ENCODE measurements at regions not wholly inside any gene's neighbourhood (a gene's known extent, or its start where the extent isn't known, plus 50 kb on each side); places are given as distances from the start of the nearest gene placed in this dataset.

DNA sequence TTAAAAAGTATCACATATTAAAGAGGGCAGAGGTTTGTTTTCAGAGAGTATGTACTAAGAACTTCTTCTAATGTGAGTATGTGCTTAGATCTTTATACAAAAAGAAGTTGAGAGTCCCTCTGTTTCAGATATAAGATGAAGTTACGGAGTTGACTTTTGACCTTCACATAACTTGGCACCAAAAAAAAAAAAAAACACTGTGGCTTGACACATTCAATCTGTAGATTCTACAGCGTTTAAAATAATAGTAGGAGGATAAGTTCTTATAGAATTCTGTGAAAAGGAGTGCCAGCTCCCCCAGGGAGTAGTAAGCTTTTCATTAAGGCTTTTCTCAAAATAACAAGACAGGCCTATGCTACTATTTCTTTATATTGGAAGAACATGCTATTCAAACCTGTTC, 105.4 kb upstream of the LRP1B start:
- Mint-ChIP-seq H3K4me1 (ENCODE audit: low read depth) (no peaks in the 10 kb centered on the region), H3K4me3 (no peak overlapping the region), H3K9me3 (peaks cover 0 to 2% of the 10 kb centered on the region in 2 donors), H3K27me3 (ENCODE audit: low read depth) (no peaks in the 10 kb centered on the region), H3K27ac (no peak overlapping the region), H3K36me3 (ENCODE audit: insufficient read depth in 2 of 2) (no peaks in the 10 kb centered on the region)
- ATAC-seq (replicated peaks in 1 of 2) (no peak), DNase-seq (no peak)

DNA sequence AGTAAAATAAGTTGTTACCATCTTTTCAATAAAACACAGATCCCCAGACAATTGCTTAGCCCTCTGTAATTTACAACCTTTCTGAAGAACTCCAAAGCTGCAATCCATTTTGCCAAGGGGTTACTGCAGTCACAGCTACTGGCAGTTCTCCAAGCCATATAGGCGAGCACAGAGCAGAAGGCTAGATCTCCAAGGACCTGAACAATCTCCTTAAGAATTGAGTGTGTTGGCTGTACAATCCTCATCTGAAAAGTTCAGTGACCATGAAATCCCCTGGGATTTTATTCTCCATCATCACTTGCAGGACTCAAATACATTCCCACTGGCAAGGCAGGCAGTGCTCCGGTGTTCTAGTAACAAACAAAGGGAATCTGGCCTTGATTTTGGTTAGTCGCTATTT, 103.9 kb upstream of the LRP1B start:
- Mint-ChIP-seq H3K36me3 (ENCODE audit: insufficient read depth in 2 of 2) (no peaks in the 10 kb centered on the region), H3K27ac (no peak overlapping the region), H3K27me3 (ENCODE audit: low read depth) (no peaks in the 10 kb centered on the region), H3K4me1 (ENCODE audit: low read depth) (no peaks in the 10 kb centered on the region), H3K4me3 (no peak overlapping the region), H3K9me3 (peaks cover 0 to 2% of the 10 kb centered on the region in 2 donors)
- no peak for ATAC-seq (replicated peaks in 1 of 2)
- no peak for DNase-seq

DNA sequence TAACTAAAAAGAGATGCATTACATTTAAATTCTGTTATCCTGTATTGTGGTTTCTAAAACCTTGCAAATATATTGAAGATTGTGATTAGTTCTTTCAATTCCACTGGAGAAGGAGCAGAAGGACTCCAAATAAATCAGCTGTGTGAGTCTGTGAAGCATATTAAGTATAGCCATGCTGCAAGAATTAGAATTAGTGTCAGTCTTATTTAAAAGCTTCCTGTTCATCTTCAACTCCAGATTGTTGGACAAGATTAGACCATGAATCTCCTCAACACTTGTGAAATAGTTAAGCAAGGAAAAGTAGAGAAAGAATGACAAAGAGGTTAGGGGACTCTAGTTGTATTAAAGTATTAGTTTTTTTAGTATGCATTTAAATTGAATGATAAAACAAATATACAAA, 92.5 kb upstream of the LRP1B start:
- no peak overlapping the region for H3K27ac Mint-ChIP-seq
- H3K9me3 Mint-ChIP-seq, result peaks cover under 1 to 5% of the 10 kb centered on the region in 2 donors
- H3K36me3 Mint-ChIP-seq (ENCODE audit: insufficient read depth in 2 of 2), result no peaks in the 10 kb centered on the region
- H3K4me1 Mint-ChIP-seq (ENCODE audit: low read depth), result no peaks in the 10 kb centered on the region
- H3K4me3 Mint-ChIP-seq, result no peak overlapping the region
- DNase-seq (no peak), ATAC-seq (replicated peaks in 1 of 2) (no peak)
- H3K27me3 Mint-ChIP-seq (ENCODE audit: low read depth), result no peaks in the 10 kb centered on the region

DNA sequence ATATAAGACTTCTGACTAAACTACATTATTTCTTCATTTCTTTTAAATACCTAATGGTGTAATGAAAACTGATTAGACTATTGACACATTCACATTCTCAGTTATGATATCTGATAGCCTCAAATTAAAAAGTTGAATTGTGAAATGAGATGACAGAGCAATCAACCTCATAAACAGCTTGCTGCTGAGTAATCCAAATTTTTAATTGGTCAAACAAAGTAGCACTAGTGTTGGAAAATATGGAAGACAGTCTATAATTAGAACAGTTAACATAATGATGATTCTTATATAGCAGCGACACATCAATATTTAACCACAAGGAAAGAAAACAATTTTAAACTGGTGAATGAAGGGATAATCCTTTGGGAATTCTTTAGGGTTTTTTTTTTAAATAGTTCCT, 91.9 kb upstream of the LRP1B start:
- no peaks in the 10 kb centered on the region for H3K4me1 Mint-ChIP-seq (ENCODE audit: low read depth)
- ATAC-seq (replicated peaks in 1 of 2), result no peak
- H3K27ac Mint-ChIP-seq, result no peak overlapping the region
- H3K9me3 Mint-ChIP-seq, result peaks cover 2 to 6% of the 10 kb centered on the region in 2 donors
- H3K36me3 Mint-ChIP-seq (ENCODE audit: insufficient read depth in 2 of 2), result no peaks in the 10 kb centered on the region
- no peak overlapping the region for H3K4me3 Mint-ChIP-seq
- H3K27me3 Mint-ChIP-seq (ENCODE audit: low read depth), result no peaks in the 10 kb centered on the region
- no peak for DNase-seq

DNA sequence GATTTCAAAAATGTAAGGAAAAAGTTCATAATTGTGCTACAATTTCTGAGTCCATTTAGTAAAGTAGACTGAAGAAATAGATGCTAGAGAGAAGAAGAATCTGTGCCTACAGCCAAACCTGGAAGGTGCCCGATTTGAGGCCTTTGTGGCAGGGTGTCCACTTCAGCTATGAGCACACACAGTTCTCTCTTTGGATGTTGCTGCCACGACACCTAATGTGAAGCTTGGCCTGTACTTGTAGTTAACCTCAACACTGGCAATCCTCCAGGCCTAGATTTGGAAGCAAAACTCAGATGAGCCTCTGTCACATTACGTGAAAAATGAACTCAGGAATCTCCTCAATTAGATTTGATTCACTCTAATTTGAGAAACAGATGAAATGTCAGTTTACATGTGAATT, 90.1 kb upstream of the LRP1B start:
- Mint-ChIP-seq H3K27ac (no peak overlapping the region), H3K4me3 (no peak overlapping the region), H3K36me3 (ENCODE audit: insufficient read depth in 2 of 2) (no peaks in the 10 kb centered on the region), H3K4me1 (ENCODE audit: low read depth) (no peaks in the 10 kb centered on the region), H3K27me3 (ENCODE audit: low read depth) (no peaks in the 10 kb centered on the region), H3K9me3 (peaks cover 2 to 11% of the 10 kb centered on the region in 2 donors)
- DNase-seq (no peak), ATAC-seq (replicated peaks in 1 of 2) (no peak)

DNA sequence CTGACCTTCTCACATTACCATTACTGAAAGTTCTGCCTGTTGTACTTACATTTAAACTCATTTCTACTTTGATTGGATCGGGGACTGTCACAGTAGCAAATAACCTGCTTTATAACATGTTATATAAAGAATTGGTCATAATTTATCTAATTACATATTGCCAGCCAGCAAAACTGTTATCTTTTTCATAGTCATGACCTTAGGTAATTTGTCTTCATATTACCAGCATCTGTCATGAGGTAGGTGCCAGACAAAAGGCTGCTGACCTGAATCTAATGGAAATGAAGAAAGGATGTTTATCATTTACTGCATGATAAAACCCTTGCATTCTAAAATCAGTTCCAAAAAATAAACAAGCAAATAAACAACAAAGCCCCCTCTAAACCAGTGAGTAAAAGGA, 89.4 kb upstream of the LRP1B start:
- Mint-ChIP-seq H3K27me3 (ENCODE audit: low read depth) (no peaks in the 10 kb centered on the region), H3K9me3 (peaks cover 1 to 11% of the 10 kb centered on the region in 2 donors), H3K4me1 (ENCODE audit: low read depth) (no peaks in the 10 kb centered on the region), H3K4me3 (no peak overlapping the region), H3K27ac (no peak overlapping the region), H3K36me3 (ENCODE audit: insufficient read depth in 2 of 2) (no peaks in the 10 kb centered on the region)
- ATAC-seq (replicated peaks in 1 of 2) (no peak), DNase-seq (no peak)

DNA sequence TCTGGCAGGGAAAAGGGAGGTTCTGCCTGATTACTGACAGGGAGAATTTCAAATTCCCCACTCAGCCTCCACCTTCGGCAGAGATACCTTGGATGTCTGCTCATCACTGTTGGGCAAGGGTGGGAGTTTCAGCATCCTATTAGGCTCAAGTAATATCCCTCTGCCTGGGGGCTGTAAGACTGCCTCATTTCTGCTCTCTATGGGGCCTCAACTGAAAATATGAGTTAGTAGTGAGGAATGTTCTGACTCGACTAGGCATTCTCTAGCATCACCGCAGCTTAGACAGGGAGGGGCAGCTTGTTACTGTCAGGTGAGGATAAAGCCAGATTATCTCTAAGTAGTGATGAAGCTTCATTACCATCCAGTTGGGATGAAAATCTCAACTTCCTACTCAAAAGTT, 87.7 kb upstream of the LRP1B start:
- no peak overlapping the region for H3K27ac Mint-ChIP-seq
- ATAC-seq (replicated peaks in 1 of 2), result no peak
- no peaks in the 10 kb centered on the region for H3K4me1 Mint-ChIP-seq (ENCODE audit: low read depth)
- no peaks in the 10 kb centered on the region for H3K27me3 Mint-ChIP-seq (ENCODE audit: low read depth)
- peaks cover 1 to 11% of the 10 kb centered on the region in 2 donors for H3K9me3 Mint-ChIP-seq
- no peaks in the 10 kb centered on the region for H3K36me3 Mint-ChIP-seq (ENCODE audit: insufficient read depth in 2 of 2)
- DNase-seq, result no peak
- no peak overlapping the region for H3K4me3 Mint-ChIP-seq

DNA sequence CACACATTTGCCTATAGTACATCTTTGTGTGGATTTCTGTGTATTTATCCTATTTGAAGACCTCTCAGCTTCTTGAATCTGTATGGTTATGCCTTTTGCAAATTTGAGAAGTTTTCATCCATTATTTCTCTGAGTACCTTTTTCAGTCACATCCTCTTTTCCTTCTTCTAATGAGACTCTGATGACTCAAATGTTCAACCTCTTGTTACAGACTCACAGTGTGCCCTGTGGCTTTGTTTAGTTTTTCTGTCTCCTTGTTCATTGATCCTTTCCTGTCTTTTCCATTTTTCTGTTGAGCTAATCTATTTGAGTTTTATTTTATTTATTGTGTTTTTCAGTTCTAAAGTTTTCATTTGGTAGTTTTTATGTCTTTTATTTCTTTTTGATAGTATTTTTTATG, 87.0 kb upstream of the LRP1B start:
- H3K4me3 Mint-ChIP-seq, result no peak overlapping the region
- DNase-seq (no peak), ATAC-seq (replicated peaks in 1 of 2) (no peak)
- H3K36me3 Mint-ChIP-seq (ENCODE audit: insufficient read depth in 2 of 2), result no peaks in the 10 kb centered on the region
- no peaks in the 10 kb centered on the region for H3K4me1 Mint-ChIP-seq (ENCODE audit: low read depth)
- H3K27me3 Mint-ChIP-seq (ENCODE audit: low read depth), result no peaks in the 10 kb centered on the region
- H3K9me3 Mint-ChIP-seq, result peaks cover 3 to 11% of the 10 kb centered on the region in 2 donors
- H3K27ac Mint-ChIP-seq, result no peak overlapping the region

DNA sequence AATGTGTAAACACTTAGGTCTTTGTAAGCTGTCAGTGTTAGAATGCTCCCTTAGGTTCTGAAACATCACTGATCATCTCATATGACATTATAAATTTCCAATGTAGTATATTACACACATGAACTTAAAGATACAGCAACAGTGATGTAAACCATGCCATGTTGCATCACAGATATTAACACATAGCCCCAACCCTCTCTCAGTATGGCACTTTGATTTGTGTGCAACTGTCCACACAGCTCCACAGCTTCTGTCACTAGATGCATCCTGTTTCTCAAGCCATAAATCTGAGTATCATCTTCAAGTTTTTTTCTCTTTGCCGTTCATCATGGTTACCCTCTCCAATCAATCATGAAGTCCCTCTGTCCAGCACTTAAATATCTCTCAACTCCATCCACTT, 69.2 kb upstream of the LRP1B start:
- DNase-seq, result no peak

DNA sequence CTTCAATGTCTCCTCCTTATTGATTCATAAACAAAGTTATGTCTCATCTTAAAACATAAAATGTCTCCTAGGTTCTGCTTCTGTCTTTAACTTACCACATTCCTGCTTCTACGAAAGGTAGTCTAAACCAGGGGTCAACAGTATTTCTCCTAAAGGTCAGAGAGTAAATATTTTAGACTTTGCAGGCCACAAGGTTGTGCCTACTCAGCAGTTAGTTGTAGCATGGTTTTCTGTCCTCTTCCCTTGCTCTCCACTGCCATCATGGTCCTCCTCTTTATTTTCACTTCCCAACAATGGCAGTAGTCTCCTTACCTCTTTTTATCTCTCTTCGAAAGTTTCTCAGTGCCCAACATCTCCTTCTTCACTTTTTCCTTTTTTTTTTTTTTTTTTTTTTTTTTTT, 68.3 kb upstream of the LRP1B start:
- peaks cover 17 to 19% of the 10 kb centered on the region in 2 donors for H3K9me3 Mint-ChIP-seq
- H3K4me1 Mint-ChIP-seq (ENCODE audit: low read depth), result no peaks in the 10 kb centered on the region
- ATAC-seq (replicated peaks in 1 of 2) (no peak), DNase-seq (no peak)
- H3K27me3 Mint-ChIP-seq (ENCODE audit: low read depth), result no peaks in the 10 kb centered on the region
- H3K4me3 Mint-ChIP-seq, result no peak overlapping the region
- no peak overlapping the region for H3K27ac Mint-ChIP-seq
- peaks cover 0 to 1% of the 10 kb centered on the region in 2 donors for H3K36me3 Mint-ChIP-seq (ENCODE audit: insufficient read depth in 2 of 2)

More for the DNA sequence above, 69.2 kb upstream of the LRP1B start:
- Mint-ChIP-seq H3K36me3 (ENCODE audit: insufficient read depth in 2 of 2) (peaks cover 0 to 1% of the 10 kb centered on the region in 2 donors), H3K9me3 (peaks cover 14 to 15% of the 10 kb centered on the region in 2 donors), H3K27me3 (ENCODE audit: low read depth) (no peaks in the 10 kb centered on the region), H3K4me1 (ENCODE audit: low read depth) (no peaks in the 10 kb centered on the region), H3K27ac (no peak overlapping the region), H3K4me3 (no peak overlapping the region)
- no peak for ATAC-seq (replicated peaks in 1 of 2)

DNA sequence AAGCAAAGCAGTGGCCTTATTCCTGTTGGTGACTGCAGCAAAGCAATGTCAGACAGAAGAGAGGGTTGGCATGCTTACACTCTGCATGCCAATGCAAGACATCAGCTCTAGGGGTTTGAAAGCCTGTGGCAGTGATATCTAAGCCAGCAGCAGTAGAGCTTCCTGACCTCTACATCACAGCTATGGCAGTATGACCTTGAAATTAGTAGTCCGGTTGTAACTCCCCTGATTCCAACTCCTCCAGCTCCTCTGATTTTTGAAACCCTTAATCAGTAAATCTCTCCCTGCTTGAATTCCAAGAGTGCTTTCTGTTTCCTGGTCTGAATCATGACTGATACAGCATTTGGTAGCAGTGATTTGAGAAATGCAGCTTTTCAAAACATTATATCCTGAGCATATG, 60.0 kb upstream of the LRP1B start:
- no peak overlapping the region for H3K4me3 Mint-ChIP-seq
- H3K4me1 Mint-ChIP-seq (ENCODE audit: low read depth), result no peaks in the 10 kb centered on the region
- peaks cover 6 to 9% of the 10 kb centered on the region in 2 donors for H3K9me3 Mint-ChIP-seq
- H3K27me3 Mint-ChIP-seq (ENCODE audit: low read depth), result no peaks in the 10 kb centered on the region
- DNase-seq (no peak), ATAC-seq (replicated peaks in 1 of 2) (no peak)
- no peaks in the 10 kb centered on the region for H3K36me3 Mint-ChIP-seq (ENCODE audit: insufficient read depth in 2 of 2)
- H3K27ac Mint-ChIP-seq, result no peak overlapping the region

DNA sequence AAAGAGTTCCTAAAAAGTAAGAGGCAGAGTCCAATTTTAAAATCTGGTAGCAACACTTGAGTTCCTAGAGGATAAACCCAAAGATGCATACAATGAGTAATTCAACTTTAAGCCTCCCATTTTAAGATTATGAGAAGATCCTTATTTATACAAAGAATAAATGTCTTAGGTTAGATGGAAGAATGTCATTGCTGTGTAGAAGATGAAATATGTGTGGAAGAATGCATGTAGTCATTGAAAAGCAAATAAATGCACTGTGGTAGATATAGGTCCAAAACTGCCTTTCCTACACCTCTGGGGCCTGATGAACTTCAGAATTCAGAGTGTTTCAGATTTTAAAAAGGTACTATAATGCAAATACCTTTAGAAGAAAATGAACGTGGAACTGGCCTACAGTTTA, 58.7 kb upstream of the LRP1B start:
- peaks cover 2 to 4% of the 10 kb centered on the region in 2 donors for H3K9me3 Mint-ChIP-seq
- ATAC-seq (replicated peaks in 1 of 2) (no peak), DNase-seq (no peak)
- H3K4me3 Mint-ChIP-seq, result no peak overlapping the region
- H3K27me3 Mint-ChIP-seq (ENCODE audit: low read depth), result no peaks in the 10 kb centered on the region
- H3K4me1 Mint-ChIP-seq (ENCODE audit: low read depth), result no peaks in the 10 kb centered on the region
- H3K27ac Mint-ChIP-seq, result no peak overlapping the region
- H3K36me3 Mint-ChIP-seq (ENCODE audit: insufficient read depth in 2 of 2), result no peaks in the 10 kb centered on the region

DNA sequence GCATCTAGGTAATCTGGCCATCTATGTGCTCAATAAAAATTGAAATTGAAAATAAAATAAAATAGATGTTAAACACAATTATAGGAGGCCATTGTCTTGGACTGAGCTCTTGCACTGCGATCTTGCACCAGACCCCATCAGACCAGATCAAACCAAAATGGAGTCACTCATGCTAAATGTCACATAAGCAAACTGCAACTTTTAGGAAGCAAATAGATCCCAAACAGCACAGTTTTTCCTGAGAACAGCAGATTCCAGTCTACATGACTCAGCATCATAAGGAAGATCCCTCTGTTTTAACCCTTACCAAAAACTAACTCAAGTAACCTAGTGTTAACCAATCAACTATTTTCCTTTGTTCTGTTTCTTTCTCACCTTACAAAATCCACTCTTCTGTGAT, 57.7 kb upstream of the LRP1B start:
- Mint-ChIP-seq H3K27me3 (ENCODE audit: low read depth) (no peaks in the 10 kb centered on the region), H3K27ac (no peak overlapping the region), H3K4me3 (no peak overlapping the region), H3K9me3 (peaks cover 2 to 4% of the 10 kb centered on the region in 2 donors), H3K36me3 (ENCODE audit: insufficient read depth in 2 of 2) (no peaks in the 10 kb centered on the region), H3K4me1 (ENCODE audit: low read depth) (no peaks in the 10 kb centered on the region)
- ATAC-seq (replicated peaks in 1 of 2) (no peak), DNase-seq (no peak)

DNA sequence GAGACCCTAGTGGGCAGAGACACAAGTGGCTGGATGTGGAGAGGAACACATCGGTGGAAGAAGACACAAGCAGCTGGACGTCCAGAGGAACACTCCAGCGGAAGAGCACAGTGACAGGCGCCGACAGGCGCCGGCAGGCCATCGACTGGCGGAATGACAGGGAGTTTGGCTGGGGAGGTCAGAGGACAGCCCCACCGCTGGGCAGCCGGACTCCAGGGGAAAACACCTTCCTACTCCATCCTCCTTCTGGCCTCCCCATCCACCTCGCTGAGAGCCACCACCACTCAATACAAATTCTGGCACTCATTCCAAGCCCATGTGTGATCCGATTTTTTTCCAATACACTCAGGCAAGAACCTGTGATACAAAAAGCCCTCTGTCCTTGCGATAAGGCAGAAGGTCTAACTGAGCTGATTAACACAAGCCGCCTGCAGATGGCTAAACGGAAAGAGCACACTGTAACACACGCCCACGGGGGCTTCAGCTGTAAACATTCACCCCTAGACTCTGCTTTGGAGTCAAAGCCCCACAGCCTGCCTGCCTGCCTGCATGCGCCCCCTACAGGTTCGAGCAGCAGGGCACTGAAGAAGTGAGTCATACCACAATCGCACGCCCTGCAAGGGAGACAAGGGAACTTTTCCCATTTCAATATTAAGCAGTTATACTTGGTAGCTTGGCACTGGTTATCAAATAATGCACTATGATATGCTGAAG, 50.2 kb upstream of the LRP1B start:
- Mint-ChIP-seq H3K36me3 (ENCODE audit: insufficient read depth in 2 of 2) (peaks cover 0 to 3% of the 10 kb centered on the region in 2 donors), H3K27ac (no peak overlapping the region), H3K27me3 (ENCODE audit: low read depth) (no peaks in the 10 kb centered on the region), H3K4me3 (no peak overlapping the region), H3K9me3 (peaks cover 5 to 6% of the 10 kb centered on the region in 2 donors), H3K4me1 (ENCODE audit: low read depth) (no peaks in the 10 kb centered on the region)
- DNase-seq (no peak), ATAC-seq (replicated peaks in 1 of 2) (no peak)

All from activated T-cell treated with anti-CD3 and anti-CD28 coated beads, Interleukin-2, amount 50 U/mL, for 72 hours (primary cell).